ENCODE measurements at regions not wholly inside any gene's neighbourhood (a gene's known extent, or its start where the extent isn't known, plus 50 kb on each side); places are given as distances from the start of the nearest gene placed in this dataset.

DNA sequence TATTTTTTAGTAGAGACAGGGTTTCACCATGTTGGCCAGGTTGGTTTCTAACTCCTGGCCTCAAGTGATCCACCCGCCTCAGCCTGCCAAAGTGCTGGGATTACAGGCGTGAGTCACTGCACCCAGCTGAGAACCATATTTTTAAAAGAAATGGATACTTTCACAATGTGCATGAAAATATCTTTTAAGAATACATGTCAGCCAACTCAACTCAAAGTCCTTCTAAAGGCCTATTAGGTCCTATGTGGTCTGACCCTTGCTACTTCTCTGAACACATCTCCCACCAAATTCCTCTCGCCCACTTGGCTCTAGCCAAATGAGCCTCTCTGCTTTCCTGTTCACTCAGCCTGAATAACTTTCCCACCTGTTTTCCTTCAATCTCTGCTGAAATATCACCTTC lies 119.6 kb downstream of the MTX2 start:
- ChIA-PET CTCF (no interaction called here), POLR2A (no interaction called here)

GRCh38 chr2:176390276-176391147 lies 121.3 kb downstream of the MTX2 start:
- POLR2A ChIA-PET = no interaction called here

DNA sequence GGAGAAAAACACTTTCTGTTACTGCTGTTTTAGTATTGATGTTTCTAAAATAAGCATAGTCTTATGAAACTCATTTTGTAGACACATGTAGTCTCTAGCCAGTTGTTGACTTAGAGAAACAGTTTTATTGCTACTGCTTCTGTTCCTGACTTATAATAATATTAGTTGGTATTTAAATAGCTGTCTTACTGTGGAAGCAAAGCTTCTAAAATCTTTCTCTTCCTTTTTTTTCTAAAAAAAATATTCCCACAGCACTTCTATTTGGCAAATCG lies 121.8 kb downstream of the MTX2 start:
- POLR2A ChIA-PET = no interaction called here

More at GRCh38 chr2:176390276-176391147, 121.3 kb downstream of the MTX2 start:
- CTCF ChIA-PET = interaction anchor here (1.0 kb wide), 1 partner anchor 77 kb away, joined by 4 read pairs; no protein-coding TSS in a partner anchor

DNA sequence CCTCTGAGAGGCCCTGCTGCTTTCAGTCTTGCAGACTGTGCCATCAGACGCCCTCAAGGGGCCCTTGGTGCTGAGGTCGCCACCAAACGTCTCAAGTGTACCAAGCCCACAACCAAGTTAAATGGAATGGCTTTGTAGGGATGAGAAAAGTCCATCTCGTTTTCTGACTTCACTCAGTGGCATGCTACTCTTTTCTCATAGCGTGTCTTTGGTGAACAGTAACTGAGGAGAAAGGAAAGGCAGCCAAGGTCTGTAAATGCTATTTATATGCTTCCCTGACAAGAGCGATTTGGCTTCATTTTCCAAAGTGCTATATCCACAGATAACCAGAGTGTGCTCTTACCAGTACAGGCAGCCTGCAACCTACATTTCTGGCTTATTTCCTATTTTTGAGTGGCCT lies 123.0 kb downstream of the MTX2 start:
- CTCF ChIA-PET = no interaction called here
- POLR2A ChIA-PET = no interaction called here

More for the DNA sequence above, 121.8 kb downstream of the MTX2 start:
- CTCF ChIA-PET = interaction anchor here (1.0 kb wide), 1 partner anchor 78 kb away, joined by 4 read pairs; no protein-coding TSS in a partner anchor

DNA sequence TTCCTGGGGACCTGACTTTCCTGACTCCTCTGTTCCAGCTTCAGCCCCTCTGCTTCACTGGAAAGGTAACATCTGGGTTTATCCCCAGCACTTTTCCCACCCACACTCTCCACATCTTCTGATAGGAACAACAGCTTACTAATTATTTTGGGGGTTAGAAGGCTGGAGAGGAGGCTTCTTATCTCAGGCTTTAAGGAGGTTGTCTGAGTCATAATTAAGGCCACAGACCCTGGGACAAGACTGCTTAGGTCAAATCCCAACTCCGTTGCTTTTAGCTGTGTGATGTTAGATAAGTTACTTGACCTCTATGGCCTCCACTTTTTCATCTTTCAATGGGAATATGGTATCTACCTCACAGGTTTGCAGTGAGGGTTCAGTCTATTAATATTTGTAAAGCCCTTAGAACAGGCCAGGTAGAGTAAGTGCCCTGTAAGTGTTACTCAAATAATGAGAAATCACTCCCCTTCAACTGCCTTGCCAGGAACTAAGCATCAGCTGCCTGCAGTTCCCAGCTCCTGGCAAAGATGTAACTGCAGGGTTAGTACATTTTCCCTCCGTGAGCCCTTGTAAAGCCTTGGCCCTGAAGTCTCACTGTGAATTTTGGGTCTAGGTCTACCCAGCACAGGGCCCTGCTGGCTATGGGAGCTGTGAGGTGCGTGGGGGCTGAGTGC lies 123.6 kb downstream of the MTX2 start:
- POLR2A ChIA-PET = no interaction called here
- CTCF ChIA-PET = no interaction called here

- ChIA-PET POLR2A (no interaction called here), CTCF (interaction anchor here (1.0 kb wide), 1 partner anchor 128 kb away, joined by 3 read pairs; no protein-coding TSS in a partner anchor)
These were observed 126.1 kb downstream of the MTX2 start for GRCh38 chr2:176395273-176395854.

GRCh38 chr2:176398243-176399073 lies 129.2 kb downstream of the MTX2 start:
- ChIA-PET CTCF (no interaction called here), POLR2A (no interaction called here)

GRCh38 chr2:176399074-176399598 lies 129.9 kb downstream of the MTX2 start:
- POLR2A ChIA-PET = no interaction called here
- CTCF ChIA-PET = no interaction called here

DNA sequence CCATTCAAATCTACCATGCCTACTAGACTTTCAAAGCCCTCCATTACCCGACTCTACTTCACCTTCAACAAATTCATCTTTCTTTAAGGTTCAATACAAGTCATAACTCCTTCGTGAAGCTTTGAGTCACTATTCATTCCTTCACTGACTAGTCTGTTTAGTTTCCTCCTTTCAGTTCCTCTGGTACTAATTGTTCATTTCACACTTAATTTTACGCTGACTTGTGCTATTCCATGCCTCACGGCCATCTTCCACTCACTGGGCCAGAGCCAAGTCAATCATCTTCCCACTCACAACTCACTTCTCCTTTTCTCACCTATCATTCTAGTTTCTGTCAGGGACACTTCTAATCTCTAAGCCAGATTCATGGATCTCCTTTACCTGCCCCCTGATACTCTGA lies 136.2 kb downstream of the MTX2 start:
- POLR2A ChIA-PET = no interaction called here
- CTCF ChIA-PET = no interaction called here

DNA sequence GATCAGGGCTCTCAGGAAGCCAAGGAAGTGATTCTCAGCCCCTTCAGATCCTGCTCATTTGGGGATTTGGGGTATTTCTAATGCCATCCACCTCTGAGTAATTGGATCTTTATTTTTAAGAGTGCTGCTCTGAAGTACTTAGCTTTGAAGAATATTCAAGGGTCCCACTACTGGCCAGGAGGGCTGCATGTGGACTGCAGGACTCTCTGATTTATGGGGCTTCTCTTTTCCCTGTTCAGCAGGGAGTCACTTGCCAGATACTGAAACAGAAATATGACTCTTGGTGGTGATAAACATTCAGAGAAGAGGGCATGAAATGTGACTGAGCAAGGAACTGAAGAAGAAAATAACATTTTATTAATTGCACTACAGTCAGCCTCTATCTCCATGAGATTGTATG lies 138.5 kb downstream of the MTX2 start:
- POLR2A ChIA-PET = no interaction called here
- CTCF ChIA-PET = no interaction called here

DNA sequence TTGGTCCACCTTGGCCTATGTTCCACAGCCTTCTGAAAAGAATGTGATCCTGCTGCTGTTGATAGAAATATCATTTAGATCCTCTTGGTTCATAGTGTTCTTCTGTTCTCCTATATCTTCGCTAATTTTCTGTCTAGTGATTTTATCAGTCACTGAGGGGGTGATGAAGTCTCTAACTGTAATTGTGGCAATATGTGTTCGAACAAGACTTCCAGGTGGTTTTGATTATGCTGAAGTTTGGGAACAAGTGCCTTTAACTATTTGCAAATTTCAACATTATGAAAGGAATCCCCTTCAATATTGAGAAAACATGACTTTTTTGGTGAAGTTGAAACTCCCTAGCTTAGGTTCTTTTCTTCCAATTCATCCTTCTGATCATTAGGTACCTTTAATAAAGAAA lies 140.4 kb downstream of the MTX2 start:
- CTCF ChIA-PET = no interaction called here
- POLR2A ChIA-PET = no interaction called here

DNA sequence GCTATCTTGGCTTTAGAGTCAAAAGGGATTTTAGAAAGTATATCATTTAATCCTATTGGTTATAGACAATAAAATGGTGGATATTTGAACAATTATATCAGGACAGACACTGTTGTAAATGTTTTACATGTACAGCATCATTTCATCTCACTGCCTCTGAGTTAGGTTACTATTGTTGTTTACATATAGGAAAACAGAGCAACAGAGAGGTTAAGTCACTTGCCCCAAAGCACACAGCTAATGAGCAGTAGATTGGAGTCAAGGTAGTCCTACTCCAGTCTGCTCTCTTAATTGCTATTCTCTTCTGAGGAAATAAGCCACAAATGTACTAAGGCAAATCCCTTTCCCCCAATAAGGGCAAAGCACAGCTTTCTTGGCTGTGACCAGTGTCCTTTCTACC lies 142.9 kb downstream of the MTX2 start:
- ChIA-PET POLR2A (no interaction called here), CTCF (no interaction called here)

DNA sequence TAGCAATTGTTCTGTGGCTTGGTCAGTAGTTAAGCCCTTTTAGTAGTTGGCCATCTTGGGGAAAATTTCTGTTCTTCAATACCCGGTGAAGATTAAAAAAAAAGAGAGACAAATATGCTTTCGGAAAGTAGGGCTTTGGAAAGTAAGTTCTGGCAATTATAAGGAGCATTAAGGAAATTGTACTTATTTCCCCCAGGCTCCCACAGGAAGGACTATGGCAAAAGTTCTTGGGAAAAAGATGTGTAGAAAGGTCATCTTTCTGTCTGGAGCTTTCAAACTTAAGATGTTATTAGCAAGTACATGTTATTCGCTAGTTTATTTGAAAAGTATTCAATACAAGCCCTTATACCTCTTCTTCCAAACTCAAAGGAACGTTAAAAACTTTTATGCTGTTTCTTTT lies 144.5 kb downstream of the MTX2 start:
- CTCF ChIA-PET = no interaction called here
- POLR2A ChIA-PET = no interaction called here

- ChIA-PET CTCF (no interaction called here), POLR2A (no interaction called here)
These were observed 145.4 kb downstream of the MTX2 start for GRCh38 chr2:176414641-176415040.

DNA sequence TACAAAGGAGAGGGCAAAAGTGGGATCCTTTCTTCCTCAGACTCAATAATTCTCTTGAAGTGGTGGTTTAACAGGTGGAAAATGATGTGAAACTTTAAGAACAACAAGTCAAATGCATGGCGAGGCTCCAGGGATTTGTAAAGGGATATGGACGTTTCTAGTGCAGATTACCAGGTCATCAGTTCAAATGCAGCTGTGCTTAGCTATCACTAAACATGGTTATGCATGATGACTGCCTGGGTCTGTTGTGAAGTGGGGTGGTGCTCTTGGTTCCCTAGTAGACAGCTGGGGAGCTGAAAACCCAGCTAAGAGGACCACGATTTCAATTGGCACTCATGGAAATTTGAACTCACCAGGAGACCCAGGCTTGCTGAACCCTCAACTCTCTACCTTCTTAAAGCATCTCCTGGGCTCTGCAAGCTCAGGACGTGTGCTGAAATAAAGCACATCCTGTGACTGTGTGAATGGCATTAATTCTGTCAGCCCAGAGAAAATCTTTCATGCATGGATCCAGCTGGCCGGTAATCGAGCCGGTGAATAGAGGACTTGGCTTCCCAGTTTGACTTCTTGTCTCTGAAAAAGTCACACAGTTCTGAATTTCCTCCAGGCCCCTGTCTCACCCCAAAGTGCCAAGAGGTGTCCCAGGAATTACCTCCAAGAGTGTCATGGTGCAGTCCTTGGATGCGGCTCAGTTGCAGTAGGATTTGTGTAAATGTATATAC lies 146.1 kb downstream of the MTX2 start:
- CTCF ChIA-PET = no interaction called here
- POLR2A ChIA-PET = interaction anchor here (0.6 kb wide), 1 partner anchor 220 kb away, joined by 3 read pairs; no protein-coding TSS in a partner anchor

- CTCF ChIA-PET = no interaction called here
- POLR2A ChIA-PET = no interaction called here
These were observed 146.8 kb downstream of the MTX2 start for GRCh38 chr2:176415937-176416499.

- CTCF ChIA-PET = no interaction called here
- POLR2A ChIA-PET = no interaction called here
These were observed 149.5 kb downstream of the MTX2 start for GRCh38 chr2:176418768-176419167.

- ChIA-PET CTCF (no interaction called here), POLR2A (no interaction called here)
These were observed 150.4 kb downstream of the MTX2 start for GRCh38 chr2:176419591-176420071.

Measured in activated CD8-positive, alpha-beta memory T cell treated with anti-CD3 and anti-CD28 coated beads for 36 hours (primary cell).